HG03575 (cell line): ENCODE measurements at regions not wholly inside any gene's neighbourhood (a gene's known extent, or its start where the extent isn't known, plus 50 kb on each side); places are given as distances from the start of the nearest gene placed in this dataset.
"Not testable (repeated sequence)": the region's sequence is repeated elsewhere in the genome, so short reads cannot be mapped to it uniquely, and the experiment has no call there.

ENCODE experiments used
- ATAC-seq: cut with Tn5 transposase; IDR thresholded peaks from one replicate; pipeline ENCODE4 v1.9.1; 2021; ENCODE audit not compliant: unreplicated experiment, insufficient number of reproducible peaks, low FRiP score; ENCODE audit errors: extremely low read depth

- not testable (repeated sequence) for ATAC-seq
Measured at GRCh38 chrX:79026742-79027141, 81.6 kb downstream of the P2RY10 start.

- no peak for ATAC-seq
Measured at GRCh38 chrX:79035421-79035820, 90.2 kb downstream of the P2RY10 start.

GRCh38 chrX:79036157-79036880, 91.1 kb downstream of the P2RY10 start:
- no peak for ATAC-seq

- peak; percentile 91 for ATAC-seq
Measured at GRCh38 chrX:79065696-79066095, 78.8 kb upstream of the GPR174 start.

- no peak for ATAC-seq
Measured at GRCh38 chrX:79078114-79078513, 66.4 kb upstream of the GPR174 start.

GRCh38 chrX:79079477-79079876, 65.0 kb upstream of the GPR174 start:
- no peak for ATAC-seq

GRCh38 chrX:79080141-79080540, 64.3 kb upstream of the GPR174 start:
- no peak for ATAC-seq

GRCh38 chrX:79081895-79082512, 62.5 kb upstream of the GPR174 start:
- no peak for ATAC-seq

GRCh38 chrX:79082899-79083298, 61.6 kb upstream of the GPR174 start:
- ATAC-seq = no peak

- ATAC-seq = no peak
Measured at GRCh38 chrX:79084923-79085322, 59.6 kb upstream of the GPR174 start.

- no peak for ATAC-seq
Measured at GRCh38 chrX:79089896-79090584, 54.4 kb upstream of the GPR174 start.

GRCh38 chrX:79094075-79094832, 50.2 kb upstream of the GPR174 start:
- no peak for ATAC-seq
